Spleen (tissue), 11 donors: ENCODE measurements at regions not wholly inside any gene's neighbourhood (a gene's known extent, or its start where the extent isn't known, plus 50 kb on each side); places are given as distances from the start of the nearest gene placed in this dataset.

Source experiments
- DNase-seq: peaks from one replicate; pipeline ENCODE4 v3.0.0-alpha.2; 2020
- H3K27ac ChIP-seq, 8 donors: fragments of 200-600 bp; sonication (generic) in 7 of 8; 1 replicate in 4 of 8; 2 replicates in 4 of 8; pipeline versions ENCODE4 v1.5.0 to v1.8.0; 2016 to 2021; ENCODE audit warnings: inconsistent platforms in 4 of 8, mild to moderate bottlenecking in 4 of 8, moderate library complexity in 1 of 8
- H3K27me3 ChIP-seq, 7 donors: fragments of 200-600 bp; sonication (generic) in 6 of 7; replicated peaks in 1 of 7; 1 replicate in 4 of 7; 2 replicates in 3 of 7; pipeline versions ENCODE4 v1.5.0 to v1.8.0; 2016 to 2021; ENCODE audit warnings: inconsistent platforms in 3 of 7, mild to moderate bottlenecking in 1 of 7
- H3K36me3 ChIP-seq, 6 donors: fragments of 200-600 bp; sonication (generic) in 5 of 6; 1 replicate in 4 of 6; 2 replicates in 2 of 6; pipeline versions ENCODE4 v1.5.0 to v1.8.0; 2016 to 2021; ENCODE audit warnings: inconsistent platforms in 2 of 6
- H3K4me1 ChIP-seq, 6 donors: fragments of 200-600 bp; sonication (generic) in 5 of 6; 1 replicate in 3 of 6; 2 replicates in 3 of 6; pipeline versions ENCODE4 v1.5.0 to v1.8.0; 2016 to 2021; ENCODE audit warnings: inconsistent platforms in 3 of 6
- H3K4me3 ChIP-seq, 8 donors: fragments of 200-600 bp; sonication (generic) in 7 of 8; 1 replicate in 4 of 8; 2 replicates in 4 of 8; pipeline versions ENCODE4 v1.5.0 to v1.8.0; 2016 to 2021; ENCODE audit warnings: inconsistent platforms in 4 of 8, mild to moderate bottlenecking in 4 of 8, moderate library complexity in 2 of 8
- H3K9me3 ChIP-seq, 8 donors: fragments of 200-600 bp; sonication (generic) in 7 of 8; 1 replicate in 4 of 8; 2 replicates in 4 of 8; pipeline versions ENCODE4 v1.5.0 to v1.8.0; 2016 to 2021; ENCODE audit warnings: inconsistent platforms in 4 of 8
- POLR2A ChIP-seq, 3 donors: fragments of 450-650 bp; IDR thresholded peaks; one replicate each; pipeline ENCODE4 v1.5.1; 2017; ENCODE audit warnings: antibody characterized with exemption in 3 of 3, mild to moderate bottlenecking in 1 of 3
- POLR2AphosphoS5 ChIP-seq, 3 donors: sonication (generic); formaldehyde crosslinking; IDR thresholded peaks; one replicate each; pipeline ENCODE4 v1.5.1; 2017; ENCODE audit warnings: antibody characterized with exemption in 3 of 3
- WGBS, 5 donors: extraction: QIAGEN DNeasy Blood & Tissue Kit in 3 of 5; methylation state at CpG; one replicate each; pipeline versions ENCODE4 v1.1.5 to v1.1.7; 2013 to 2018; 5-methylcytosine and 5-hydroxymethylcytosine counted together
- intact Hi-C: fragments of 100-400 bp; cut with DNase I; formaldehyde crosslinking; loops from one replicate; pipeline ENCODE4 v1.15.0; 2023; ENCODE audit warnings: low total_unique reads
- TF ChIP-seq, protein P1 (sequence below), 11 experiments: fragments of 200-600 bp in 7 of 11; fragments of 450-650 bp in 4 of 11; sonication (generic) in 4 of 11; IDR thresholded peaks in 8 of 11; conservative IDR thresholded peaks in 3 of 11; 1 replicate in 7 of 11; 2 replicates in 4 of 11; pipeline versions ENCODE4 v1.4.0 to v1.8.0; 2016 to 2021; ENCODE audit warnings: antibody characterized with exemption in 11 of 11, inconsistent platforms in 4 of 11, mild to moderate bottlenecking in 1 of 11
- donor health status: healthy with polysubstance abuse.
- donor health status: DM: no; HTN: no; CAD: no; lungs with moderate emphysema.
- donor health status: DM: no; HTN: no; CAD: no.
- donor health status: Bipolar disorder and iron deficiency.
- donor health status: healthy.
- donor health status: DM: no; HTN: no; CAD: no.
- donor health status: DM: yes; HTN: yes; CAD: no.

DNA sequence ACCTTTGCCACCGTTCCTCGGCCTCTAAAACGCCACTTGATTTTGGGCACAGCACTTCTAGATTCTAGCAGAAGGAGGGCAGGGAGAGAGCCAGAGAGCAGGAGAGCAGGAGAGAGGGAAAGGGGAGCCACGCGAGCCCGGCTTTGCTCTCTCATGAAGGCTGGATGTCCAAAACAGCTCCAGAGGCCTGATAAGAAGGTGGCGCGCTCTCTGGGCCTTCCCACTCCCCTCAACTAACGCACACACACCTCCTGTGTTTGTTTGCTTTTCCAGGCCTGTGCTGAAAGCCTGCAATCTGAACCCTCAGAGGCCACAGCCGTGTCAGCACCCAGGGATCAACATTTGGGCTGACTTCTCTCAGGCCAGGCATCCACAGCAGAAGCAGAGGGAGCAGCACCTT is 184.8 kb upstream of the SOX11 start:
- H3K27me3 ChIP-seq = no peaks in the 10 kb centered on the region
- TF ChIP-seq, protein P1, sequence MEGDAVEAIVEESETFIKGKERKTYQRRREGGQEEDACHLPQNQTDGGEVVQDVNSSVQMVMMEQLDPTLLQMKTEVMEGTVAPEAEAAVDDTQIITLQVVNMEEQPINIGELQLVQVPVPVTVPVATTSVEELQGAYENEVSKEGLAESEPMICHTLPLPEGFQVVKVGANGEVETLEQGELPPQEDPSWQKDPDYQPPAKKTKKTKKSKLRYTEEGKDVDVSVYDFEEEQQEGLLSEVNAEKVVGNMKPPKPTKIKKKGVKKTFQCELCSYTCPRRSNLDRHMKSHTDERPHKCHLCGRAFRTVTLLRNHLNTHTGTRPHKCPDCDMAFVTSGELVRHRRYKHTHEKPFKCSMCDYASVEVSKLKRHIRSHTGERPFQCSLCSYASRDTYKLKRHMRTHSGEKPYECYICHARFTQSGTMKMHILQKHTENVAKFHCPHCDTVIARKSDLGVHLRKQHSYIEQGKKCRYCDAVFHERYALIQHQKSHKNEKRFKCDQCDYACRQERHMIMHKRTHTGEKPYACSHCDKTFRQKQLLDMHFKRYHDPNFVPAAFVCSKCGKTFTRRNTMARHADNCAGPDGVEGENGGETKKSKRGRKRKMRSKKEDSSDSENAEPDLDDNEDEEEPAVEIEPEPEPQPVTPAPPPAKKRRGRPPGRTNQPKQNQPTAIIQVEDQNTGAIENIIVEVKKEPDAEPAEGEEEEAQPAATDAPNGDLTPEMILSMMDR (IDR thresholded peaks at IDR 0.05 in 8 of 11, conservative IDR thresholded peaks at IDR 0.05 in 3 of 11) = no peak
- TF ChIP-seq POLR2A (IDR thresholded peaks at IDR 0.05) (no peak), POLR2AphosphoS5 (IDR thresholded peaks at IDR 0.05) (no peak)
- DNase-seq = no peak
- H3K27ac ChIP-seq = no peak overlapping the region
- H3K36me3 ChIP-seq = no peaks in the 10 kb centered on the region
- intact Hi-C loops = no loop called here
- 78 to 84% (median 83%) methylated on average over 10 of the region's 10 CpGs for WGBS, 5 donors
- no peak overlapping the region for H3K4me3 ChIP-seq
- no peaks in the 10 kb centered on the region for H3K4me1 ChIP-seq
- no peaks in the 10 kb centered on the region for H3K9me3 ChIP-seq

DNA sequence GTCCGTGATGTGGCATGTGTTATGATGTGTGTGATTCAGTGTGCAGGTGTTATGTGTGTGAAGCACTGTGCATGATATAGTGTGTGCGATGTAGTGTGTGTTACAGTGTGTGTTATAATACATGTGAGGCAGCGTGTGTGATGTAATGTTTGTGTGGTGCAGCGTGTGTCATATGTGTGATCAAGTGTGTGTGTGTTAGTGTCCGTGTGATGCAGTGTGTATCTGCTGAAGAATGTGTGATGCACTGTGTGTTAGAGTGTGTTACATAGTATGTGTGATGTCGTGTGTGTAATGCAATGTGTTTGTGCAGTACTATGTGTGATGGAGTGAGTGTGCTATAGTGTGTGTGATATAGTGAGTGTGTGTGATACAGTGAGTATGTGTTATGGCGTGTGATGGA is 182.8 kb upstream of the SOX11 start:
- no peaks in the 10 kb centered on the region for H3K36me3 ChIP-seq
- 91 to 95% (median 94%) methylated on average over 7 of the region's 7 CpGs for WGBS, 5 donors
- no peaks in the 10 kb centered on the region for H3K9me3 ChIP-seq
- no peak overlapping the region for H3K4me3 ChIP-seq
- intact Hi-C loops = no loop called here
- no peak for DNase-seq
- H3K27ac ChIP-seq = no peak overlapping the region
- TF ChIP-seq POLR2AphosphoS5 (IDR thresholded peaks at IDR 0.05) (no peak), POLR2A (IDR thresholded peaks at IDR 0.05) (no peak)
- TF ChIP-seq, protein P1 (IDR thresholded peaks at IDR 0.05 in 8 of 11, conservative IDR thresholded peaks at IDR 0.05 in 3 of 11) = no peak
- H3K4me1 ChIP-seq = no peaks in the 10 kb centered on the region
- H3K27me3 ChIP-seq = no peaks in the 10 kb centered on the region

DNA sequence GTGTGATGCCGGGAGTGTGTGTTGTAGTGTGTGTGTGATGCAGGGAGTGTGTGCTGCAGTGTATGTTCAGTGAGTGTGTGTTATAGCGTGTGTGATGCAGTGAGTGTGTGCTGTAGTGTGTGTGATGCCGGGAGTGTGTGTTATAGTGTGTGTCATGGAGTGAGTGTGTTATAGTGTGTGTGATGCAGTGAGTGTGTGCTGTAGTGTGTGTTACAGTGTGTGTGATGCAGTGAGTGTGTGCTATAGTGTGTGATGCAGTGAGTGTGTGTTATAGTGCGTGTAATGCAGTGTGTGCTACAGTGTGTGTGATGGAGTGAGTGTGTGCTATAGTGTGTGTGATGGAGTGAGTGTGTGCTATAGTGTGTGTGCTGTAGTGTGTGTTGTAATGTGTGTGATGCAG is 182.1 kb upstream of the SOX11 start:
- DNase-seq = no peak
- TF ChIP-seq, protein P1 (IDR thresholded peaks at IDR 0.05 in 8 of 11, conservative IDR thresholded peaks at IDR 0.05 in 3 of 11) = no peak
- TF ChIP-seq POLR2AphosphoS5 (IDR thresholded peaks at IDR 0.05) = no peak
- TF ChIP-seq POLR2A (IDR thresholded peaks at IDR 0.05) = no peak
- Histone ChIP-seq H3K4me3 (no peak overlapping the region), H3K4me1 (no peaks in the 10 kb centered on the region), H3K36me3 (no peaks in the 10 kb centered on the region), H3K27me3 (no peaks in the 10 kb centered on the region), H3K27ac (no peak overlapping the region), H3K9me3 (no peaks in the 10 kb centered on the region)
- intact Hi-C loops = no loop called here
- WGBS, 5 donors = 82 to 97% (median 93%) methylated on average over 4 of the region's 4 CpGs

DNA sequence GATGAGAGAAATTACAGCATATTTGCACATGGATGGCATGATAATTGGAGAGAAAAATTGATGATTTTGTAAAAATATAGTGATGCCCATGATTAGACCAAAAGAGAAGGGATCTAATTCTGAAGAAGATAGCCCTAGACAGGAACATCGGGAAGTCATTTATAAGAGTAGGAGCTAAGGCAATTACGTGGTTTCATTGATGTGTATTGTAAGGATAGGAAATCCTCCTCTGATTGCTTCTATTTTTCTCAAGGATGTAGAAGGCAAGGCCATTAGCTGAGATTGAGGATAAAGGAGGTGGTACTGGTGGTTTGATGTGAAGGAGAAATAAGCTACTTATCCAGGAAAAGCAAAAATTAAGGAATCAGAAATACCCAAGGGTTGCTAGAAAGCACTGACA is 176.5 kb upstream of the SOX11 start:
- no peaks in the 10 kb centered on the region for H3K4me1 ChIP-seq
- DNase-seq = no peak
- 59 to 78% (median 67%) methylated on average over 2 of the region's 2 CpGs for WGBS, 5 donors

More for the DNA sequence above, 176.5 kb upstream of the SOX11 start:
- H3K9me3 ChIP-seq = no peaks in the 10 kb centered on the region
- TF ChIP-seq POLR2AphosphoS5 (IDR thresholded peaks at IDR 0.05) (no peak), POLR2A (IDR thresholded peaks at IDR 0.05) (no peak)
- TF ChIP-seq, protein P1 (IDR thresholded peaks at IDR 0.05 in 8 of 11, conservative IDR thresholded peaks at IDR 0.05 in 3 of 11) = no peak
- intact Hi-C loops = no loop called here
- H3K36me3 ChIP-seq = no peaks in the 10 kb centered on the region
- no peak overlapping the region for H3K4me3 ChIP-seq
- H3K27ac ChIP-seq = no peak overlapping the region
- no peaks in the 10 kb centered on the region for H3K27me3 ChIP-seq
